Lower leg skin (tissue), 3 donors: ENCODE measurements at regions not wholly inside any gene's neighbourhood (a gene's known extent, or its start where the extent isn't known, plus 50 kb on each side); places are given as distances from the start of the nearest gene placed in this dataset.

Experiments
- CTCF ChIP-seq, 3 donors: fragments of 450-650 bp; IDR thresholded peaks; one replicate each; pipeline ENCODE4 v1.5.1; 2016; ENCODE audit warnings: antibody characterized with exemption in 3 of 3, mild to moderate bottlenecking in 3 of 3, moderate library complexity in 2 of 3
- POLR2A ChIP-seq, 2 donors: fragments of 450-650 bp; IDR thresholded peaks; one replicate each; pipeline ENCODE4 v1.6.1; 2016 to 2017; ENCODE audit warnings: antibody characterized with exemption in 2 of 2, mild to moderate bottlenecking in 1 of 2, moderate library complexity in 1 of 2

- TF ChIP-seq CTCF (IDR thresholded peaks at IDR 0.05) = no peak
- no peak for TF ChIP-seq POLR2A (IDR thresholded peaks at IDR 0.05)
These were observed 230.3 kb downstream of the IBTK start for GRCh38 chr6:82017288-82017687.
